ENCODE measurements at regions not wholly inside any gene's neighbourhood (a gene's known extent, or its start where the extent isn't known, plus 50 kb on each side); places are given as distances from the start of the nearest gene placed in this dataset.

DNA sequence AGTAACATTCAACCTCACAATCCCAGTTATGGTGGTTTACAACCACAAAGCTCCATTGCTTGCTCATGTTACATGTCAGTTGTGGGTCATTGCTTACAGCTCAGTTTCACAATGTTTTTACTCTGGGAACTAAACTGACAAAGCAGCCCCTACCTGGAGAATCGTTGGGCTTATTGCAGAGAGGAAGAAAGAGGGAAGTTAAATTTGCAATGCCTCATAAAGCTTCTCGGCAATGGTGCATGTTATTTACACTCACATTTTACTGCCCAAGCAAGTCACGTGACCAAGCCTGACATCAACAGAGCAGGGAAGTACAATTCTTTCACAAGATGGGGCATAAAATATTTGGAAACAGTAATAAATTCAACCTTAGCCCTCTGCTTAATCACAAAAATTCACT lies 441.6 kb downstream of the TDRD3 start:
- TF ChIP-seq POLR2AphosphoS5 (IDR thresholded peaks at IDR 0.05) (no peak), POLR2A (IDR thresholded peaks at IDR 0.05) (no peak)

All from transverse colon (tissue), 3 donors.